Activated CD4-positive, alpha-beta T cell treated with anti-CD3 and anti-CD28 coated beads, Interleukin-2, amount 10 ng/mL, durations not matched to agents 7 days and 5 days (primary cell): ENCODE measurements at regions not wholly inside any gene's neighbourhood (a gene's known extent, or its start where the extent isn't known, plus 50 kb on each side); places are given as distances from the start of the nearest gene placed in this dataset.
"Not testable (repeated sequence)": the region's sequence is repeated elsewhere in the genome, so short reads cannot be mapped to it uniquely, and the experiment has no call there.

ENCODE experiments used
- CTCF ChIA-PET: fragments of 350-600 bp; sonication (Branson Sonifier 250); formaldehyde crosslinking; loops from one replicate; lab custom pipeline; 2021; ENCODE audit warnings: antibody characterized with exemption; lab: Charles Lee
- POLR2A ChIA-PET: fragments of 350-600 bp; sonication (Branson Sonifier 250); formaldehyde crosslinking; loops from one replicate; lab custom pipeline; 2021; ENCODE audit warnings: antibody characterized with exemption; lab: Charles Lee
- DNase-seq: peaks from one replicate; pipeline ENCODE4 v3.0.0-alpha.2; 2020
- H3K27ac Mint-ChIP-seq: one replicate; pipeline ENCODE4 v1.8.0; 2021; ENCODE audit warnings: mild to moderate bottlenecking, moderate library complexity, mixed read lengths
- H3K27me3 Mint-ChIP-seq: one replicate; pipeline ENCODE4 v1.8.0; 2021; ENCODE audit warnings: mixed read lengths
- H3K36me3 Mint-ChIP-seq: one replicate; pipeline ENCODE4 v1.8.0; 2021; ENCODE audit warnings: low read depth, mixed read lengths
- H3K4me1 Mint-ChIP-seq: one replicate; pipeline ENCODE4 v1.8.0; 2021; ENCODE audit warnings: mixed read lengths
- H3K4me3 Mint-ChIP-seq: one replicate; pipeline ENCODE4 v1.8.0; 2021; ENCODE audit warnings: mild to moderate bottlenecking, moderate library complexity, mixed read lengths
- H3K9me3 Mint-ChIP-seq: one replicate; pipeline ENCODE4 v1.8.0; 2021; ENCODE audit warnings: mixed read lengths

GRCh38 chr2:240374085-240374907 lies 61.2 kb upstream of the GPC1 start:
- CTCF ChIA-PET: interaction anchor here (1.2 kb wide), 1 partner anchor 27 kb away, joined by 3 read pairs; no protein-coding TSS in a partner anchor
- H3K36me3 Mint-ChIP-seq: no peaks in the 10 kb centered on the region
- no peak overlapping the region for H3K4me3 Mint-ChIP-seq
- no peak overlapping the region for H3K27ac Mint-ChIP-seq
- H3K4me1 Mint-ChIP-seq: no peaks in the 10 kb centered on the region
- no peaks in the 10 kb centered on the region for H3K9me3 Mint-ChIP-seq
- POLR2A ChIA-PET: no interaction called here
- DNase-seq: no peak
- no peaks in the 10 kb centered on the region for H3K27me3 Mint-ChIP-seq

DNA sequence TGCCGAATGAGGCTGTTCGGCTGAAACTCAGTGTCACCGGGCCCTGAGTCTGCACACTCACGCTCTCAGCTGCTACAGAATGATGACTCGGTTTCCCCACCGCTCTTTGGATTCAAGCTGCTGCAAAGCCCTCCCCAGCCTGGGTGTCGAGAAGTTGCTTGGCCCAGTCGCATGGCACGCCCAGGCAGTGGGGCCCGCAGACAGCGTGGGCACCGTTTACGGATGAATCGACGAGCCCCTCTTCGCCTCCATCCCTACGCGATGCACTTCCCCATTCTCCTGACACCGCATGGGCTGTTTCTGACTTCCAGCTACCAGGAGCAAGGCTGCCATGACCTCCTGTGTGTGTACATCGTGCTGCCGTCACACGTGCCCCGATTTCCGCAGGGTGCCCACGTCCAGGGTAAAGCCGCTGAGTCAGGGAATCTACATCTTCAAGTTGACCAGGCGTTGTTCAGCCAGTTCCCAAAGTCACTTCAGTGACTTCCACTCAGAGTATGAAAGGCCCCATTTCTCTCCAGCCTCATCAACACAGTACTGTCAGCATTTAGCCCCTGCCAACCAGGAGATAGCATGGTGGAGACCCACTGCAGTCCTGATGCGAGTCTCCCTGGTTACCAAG lies 60.3 kb upstream of the GPC1 start:
- POLR2A ChIA-PET: no interaction called here
- no peak overlapping the region for H3K4me3 Mint-ChIP-seq
- no peak for DNase-seq
- peaks cover 2% of the 10 kb centered on the region for H3K27me3 Mint-ChIP-seq
- no peaks in the 10 kb centered on the region for H3K4me1 Mint-ChIP-seq
- H3K36me3 Mint-ChIP-seq: no peaks in the 10 kb centered on the region
- H3K9me3 Mint-ChIP-seq: no peaks in the 10 kb centered on the region
- CTCF ChIA-PET: no interaction called here
- H3K27ac Mint-ChIP-seq: no peak overlapping the region

GRCh38 chr2:240376739-240377138 lies 58.7 kb upstream of the GPC1 start:
- CTCF ChIA-PET: no interaction called here
- Mint-ChIP-seq H3K27ac (no peak overlapping the region), H3K36me3 (no peaks in the 10 kb centered on the region), H3K27me3 (peaks cover 6% of the 10 kb centered on the region), H3K4me1 (no peaks in the 10 kb centered on the region), H3K4me3 (no peak overlapping the region), H3K9me3 (no peaks in the 10 kb centered on the region)
- POLR2A ChIA-PET: no interaction called here
- no peak for DNase-seq

- H3K4me1 Mint-ChIP-seq: no peaks in the 10 kb centered on the region
- ChIA-PET CTCF (no interaction called here), POLR2A (no interaction called here)
- H3K4me3 Mint-ChIP-seq: no peak overlapping the region
- H3K36me3 Mint-ChIP-seq: no peaks in the 10 kb centered on the region
- H3K27me3 Mint-ChIP-seq: peaks cover 6% of the 10 kb centered on the region
- no peaks in the 10 kb centered on the region for H3K9me3 Mint-ChIP-seq
- DNase-seq: no peak
- no peak overlapping the region for H3K27ac Mint-ChIP-seq
Measured at GRCh38 chr2:240377366-240377765, 58.1 kb upstream of the GPC1 start.

GRCh38 chr2:240379089-240379636 lies 56.3 kb upstream of the GPC1 start:
- H3K9me3 Mint-ChIP-seq: no peaks in the 10 kb centered on the region
- ChIA-PET CTCF (no interaction called here), POLR2A (no interaction called here)

GRCh38 chr2:240383099-240383758 lies 52.2 kb upstream of the GPC1 start:
- DNase-seq: no peak
- Mint-ChIP-seq H3K9me3 (no peaks in the 10 kb centered on the region), H3K36me3 (no peaks in the 10 kb centered on the region), H3K4me3 (no peak overlapping the region), H3K27ac (no peak overlapping the region), H3K4me1 (no peaks in the 10 kb centered on the region), H3K27me3 (peaks cover 6% of the 10 kb centered on the region)
- POLR2A ChIA-PET: no interaction called here
- CTCF ChIA-PET: no interaction called here

More at GRCh38 chr2:240379089-240379636, 56.3 kb upstream of the GPC1 start:
- no peak for DNase-seq
- Mint-ChIP-seq H3K4me1 (no peaks in the 10 kb centered on the region), H3K27ac (no peak overlapping the region), H3K27me3 (peaks cover 6% of the 10 kb centered on the region), H3K4me3 (no peak overlapping the region), H3K36me3 (no peaks in the 10 kb centered on the region)

DNA sequence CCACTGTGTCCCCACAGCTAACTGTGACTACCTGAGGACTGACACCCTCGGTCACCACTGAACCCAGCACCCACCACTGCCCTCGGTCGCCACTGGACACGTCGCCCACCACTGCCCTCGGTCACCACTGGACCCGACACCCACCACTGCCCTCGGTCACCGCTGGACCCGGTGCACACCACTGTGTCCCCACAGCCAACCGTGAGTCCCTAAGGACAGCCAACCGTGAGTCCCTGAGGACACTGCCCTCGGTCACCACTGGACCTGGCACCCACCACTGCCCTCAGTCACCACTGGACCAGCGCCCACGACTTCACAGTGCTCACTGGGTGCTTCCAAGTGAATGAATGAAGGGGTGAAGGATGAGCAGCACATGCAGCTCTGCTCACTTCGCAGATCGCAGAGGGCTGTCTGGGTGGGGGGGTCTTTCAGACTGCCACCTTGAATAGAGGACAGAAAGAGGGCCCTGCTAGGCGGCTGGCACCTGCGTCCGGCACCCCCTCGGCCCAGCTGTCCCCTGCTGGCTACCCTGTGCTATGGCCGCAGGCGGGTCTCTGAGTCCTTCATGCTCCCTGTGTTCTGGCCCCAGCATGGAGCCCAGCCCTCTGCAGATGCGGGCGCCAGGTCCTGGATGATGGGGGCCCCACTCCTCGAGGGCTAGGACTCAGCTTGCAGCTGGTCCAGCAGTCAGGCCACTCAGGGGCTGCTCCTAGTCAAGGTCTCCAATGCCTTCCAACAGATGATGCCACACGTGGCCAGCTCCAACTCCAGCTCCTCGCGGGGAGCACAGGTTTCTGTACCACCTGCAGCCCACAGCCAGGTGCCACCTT lies 51.4 kb upstream of the GPC1 start:
- ChIA-PET POLR2A (no interaction called here), CTCF (no interaction called here)
- no peaks in the 10 kb centered on the region for H3K4me1 Mint-ChIP-seq
- H3K36me3 Mint-ChIP-seq: no peaks in the 10 kb centered on the region
- no peak for DNase-seq
- no peak overlapping the region for H3K4me3 Mint-ChIP-seq
- no peak overlapping the region for H3K27ac Mint-ChIP-seq
- peaks cover 6% of the 10 kb centered on the region for H3K27me3 Mint-ChIP-seq
- no peaks in the 10 kb centered on the region for H3K9me3 Mint-ChIP-seq

- peaks cover 3% of the 10 kb centered on the region for H3K4me1 Mint-ChIP-seq
- DNase-seq: no peak
- POLR2A ChIA-PET: no interaction called here
- peaks cover 3% of the 10 kb centered on the region for H3K27me3 Mint-ChIP-seq
- no peak overlapping the region for H3K27ac Mint-ChIP-seq
- H3K9me3 Mint-ChIP-seq: no peaks in the 10 kb centered on the region
- no peaks in the 10 kb centered on the region for H3K36me3 Mint-ChIP-seq
- CTCF ChIA-PET: interaction anchor here (0.7 kb wide), 1 partner anchor 62 kb away, joined by 3 read pairs; no protein-coding TSS in a partner anchor
- no peak overlapping the region for H3K4me3 Mint-ChIP-seq
Measured at GRCh38 chr2:240384711-240385450, 50.6 kb upstream of the GPC1 start.

GRCh38 chr2:240385451-240386161 lies 49.9 kb upstream of the GPC1 start:
- H3K4me3 Mint-ChIP-seq, POLR2A ChIA-PET, H3K27me3 Mint-ChIP-seq, H3K4me1 Mint-ChIP-seq, H3K9me3 Mint-ChIP-seq, DNase-seq, H3K36me3 Mint-ChIP-seq, H3K27ac Mint-ChIP-seq: not testable (repeated sequence)
- CTCF ChIA-PET: interaction anchor here (0.7 kb wide), 1 partner anchor 63 kb away, joined by 3 read pairs; no protein-coding TSS in a partner anchor
